ENCODE measurements at regions not wholly inside any gene's neighbourhood (a gene's known extent, or its start where the extent isn't known, plus 50 kb on each side); places are given as distances from the start of the nearest gene placed in this dataset.

GRCh38 chr9:115305543-115305942 is 187.6 kb upstream of the TNC start:
- TF ChIP-seq, protein P1, sequence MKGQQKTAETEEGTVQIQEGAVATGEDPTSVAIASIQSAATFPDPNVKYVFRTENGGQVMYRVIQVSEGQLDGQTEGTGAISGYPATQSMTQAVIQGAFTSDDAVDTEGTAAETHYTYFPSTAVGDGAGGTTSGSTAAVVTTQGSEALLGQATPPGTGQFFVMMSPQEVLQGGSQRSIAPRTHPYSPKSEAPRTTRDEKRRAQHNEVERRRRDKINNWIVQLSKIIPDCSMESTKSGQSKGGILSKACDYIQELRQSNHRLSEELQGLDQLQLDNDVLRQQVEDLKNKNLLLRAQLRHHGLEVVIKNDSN (IDR thresholded peaks at IDR 0.05): no peak
- TF ChIP-seq FOXM1 (IDR thresholded peaks at IDR 0.05; ENCODE audit: borderline replicate concordance, low read depth) (no peak), EP300 (IDR thresholded peaks at IDR 0.05; ENCODE audit: borderline replicate concordance) (no peak), RAD21 (IDR thresholded peaks at IDR 0.05; ENCODE audit: low read depth) (no peak), EGR1 (IDR thresholded peaks at IDR 0.05) (no peak), ZBTB7A (IDR thresholded peaks at IDR 0.05; ENCODE audit: low read depth) (no peak), CREB1 (IDR thresholded peaks at IDR 0.05; ENCODE audit: low read depth) (no peak), MAX (IDR thresholded peaks at IDR 0.05) (no peak), REST (IDR thresholded peaks at IDR 0.05; ENCODE audit: low read depth) (no peak), TCF12 (IDR thresholded peaks at IDR 0.05; ENCODE audit: low read depth) (no peak), NFIC (IDR thresholded peaks at IDR 0.05) (no peak), YY1 (IDR thresholded peaks at IDR 0.05; ENCODE audit: low read depth) (no peak), TEAD4 (IDR thresholded peaks at IDR 0.05) (no peak), TAF1 (IDR thresholded peaks at IDR 0.05; ENCODE audit: low read depth) (no peak), CEBPB (IDR thresholded peaks at IDR 0.05) (no peak)

GRCh38 chr9:115306865-115307264 is 188.9 kb upstream of the TNC start:
- TF ChIP-seq RAD21 (IDR thresholded peaks at IDR 0.05; ENCODE audit: low read depth) (no peak), NFIC (IDR thresholded peaks at IDR 0.05) (no peak), TEAD4 (IDR thresholded peaks at IDR 0.05) (no peak), TCF12 (IDR thresholded peaks at IDR 0.05; ENCODE audit: low read depth) (no peak), TAF1 (IDR thresholded peaks at IDR 0.05; ENCODE audit: low read depth) (no peak), YY1 (IDR thresholded peaks at IDR 0.05; ENCODE audit: low read depth) (no peak), REST (IDR thresholded peaks at IDR 0.05; ENCODE audit: low read depth) (no peak), CREB1 (IDR thresholded peaks at IDR 0.05; ENCODE audit: low read depth) (no peak), ZBTB7A (IDR thresholded peaks at IDR 0.05; ENCODE audit: low read depth) (no peak)
- TF ChIP-seq, protein P1 (IDR thresholded peaks at IDR 0.05): no peak

GRCh38 chr9:115313545-115313944 is 195.6 kb upstream of the TNC start:
- TF ChIP-seq TEAD4 (IDR thresholded peaks at IDR 0.05) (no peak), EP300 (IDR thresholded peaks at IDR 0.05; ENCODE audit: borderline replicate concordance) (no peak), REST (IDR thresholded peaks at IDR 0.05; ENCODE audit: low read depth) (no peak)

DNA sequence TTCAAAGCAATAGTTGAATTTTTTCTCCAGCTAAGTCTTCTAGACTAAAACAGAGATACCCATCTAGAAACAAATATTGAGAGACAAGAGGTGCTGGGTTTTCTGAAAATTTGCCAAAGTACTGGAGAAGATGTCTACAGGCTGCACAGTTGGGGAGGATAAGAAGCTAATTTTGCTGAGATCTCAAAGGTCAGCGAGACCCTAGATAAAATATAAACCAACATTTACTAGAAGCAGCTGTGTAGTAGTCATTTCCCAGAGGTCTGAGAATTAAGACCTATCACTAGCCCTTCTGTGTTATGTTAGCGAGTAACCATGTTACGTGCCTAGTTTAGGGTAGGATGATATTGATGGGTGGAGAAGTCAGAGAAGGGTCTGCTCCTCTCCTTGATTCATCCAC is 208.5 kb upstream of the TNC start:
- TF ChIP-seq, protein P1 (IDR thresholded peaks at IDR 0.05): no peak
- no peak for TF ChIP-seq FOXM1 (IDR thresholded peaks at IDR 0.05; ENCODE audit: borderline replicate concordance, low read depth)
- TF ChIP-seq RAD21 (IDR thresholded peaks at IDR 0.05; ENCODE audit: low read depth): no peak
- TF ChIP-seq CREB1 (IDR thresholded peaks at IDR 0.05; ENCODE audit: low read depth): no peak
- TF ChIP-seq ZBTB7A (IDR thresholded peaks at IDR 0.05; ENCODE audit: low read depth): no peak
